NCI-H1436 treated with DMSO at 0.1 percent for 48 hours (cell line): ENCODE measurements at regions not wholly inside any gene's neighbourhood (a gene's known extent, or its start where the extent isn't known, plus 50 kb on each side); places are given as distances from the start of the nearest gene placed in this dataset.
"Not testable (repeated sequence)": the region's sequence is repeated elsewhere in the genome, so short reads cannot be mapped to it uniquely, and the experiment has no call there.

ENCODE experiments used
- DNase-seq: peaks from one replicate; lab custom pipeline; 2025; lab: John Stamatoyannopoulos, UW

GRCh38 chr1:245062741-245063305 lies 92.0 kb upstream of the KIF26B start:
- no peak for DNase-seq

DNA sequence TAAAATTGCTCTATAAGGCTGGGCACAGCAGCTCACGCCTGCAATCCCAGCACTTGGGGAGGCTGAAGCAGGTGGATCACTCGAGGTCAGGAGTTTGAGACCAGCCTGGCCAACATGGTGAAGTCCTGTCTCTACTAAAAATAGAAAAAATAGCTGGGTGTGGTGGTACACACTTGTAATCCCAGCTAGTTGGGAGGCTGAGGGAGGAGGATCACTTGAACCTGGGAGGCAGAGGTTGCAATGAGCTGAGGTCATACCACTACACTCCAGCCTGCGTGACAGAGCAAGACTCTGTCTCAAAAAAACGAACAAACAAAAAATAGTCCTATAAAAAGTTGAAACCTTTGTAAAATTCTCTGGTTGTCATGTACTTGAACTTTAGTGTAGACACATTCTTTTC lies 93.0 kb upstream of the KIF26B start:
- not testable (repeated sequence) for DNase-seq

GRCh38 chr1:245060684-245061374 lies 94.0 kb upstream of the KIF26B start:
- no peak for DNase-seq

GRCh38 chr1:245059806-245060424 lies 94.9 kb upstream of the KIF26B start:
- DNase-seq: no peak

DNA sequence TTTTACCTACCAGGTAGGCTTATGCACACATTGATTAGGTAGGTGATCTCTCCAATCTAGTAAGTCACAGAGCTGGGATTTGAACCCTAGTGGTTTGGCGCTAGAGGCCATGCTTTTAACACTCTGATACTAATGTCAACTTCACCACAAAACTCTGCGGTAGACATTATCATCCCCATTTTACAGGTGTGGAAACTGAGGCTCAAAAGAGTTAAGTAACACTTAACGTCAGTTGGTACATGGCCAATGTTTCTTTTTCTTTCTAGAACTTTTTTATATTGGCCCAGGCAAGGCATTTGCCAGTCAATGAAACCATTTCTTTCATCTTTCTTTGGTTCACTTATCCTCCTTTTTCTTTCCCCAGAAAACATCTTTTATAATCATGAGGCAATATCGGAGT lies 95.9 kb upstream of the KIF26B start:
- no peak for DNase-seq

DNA sequence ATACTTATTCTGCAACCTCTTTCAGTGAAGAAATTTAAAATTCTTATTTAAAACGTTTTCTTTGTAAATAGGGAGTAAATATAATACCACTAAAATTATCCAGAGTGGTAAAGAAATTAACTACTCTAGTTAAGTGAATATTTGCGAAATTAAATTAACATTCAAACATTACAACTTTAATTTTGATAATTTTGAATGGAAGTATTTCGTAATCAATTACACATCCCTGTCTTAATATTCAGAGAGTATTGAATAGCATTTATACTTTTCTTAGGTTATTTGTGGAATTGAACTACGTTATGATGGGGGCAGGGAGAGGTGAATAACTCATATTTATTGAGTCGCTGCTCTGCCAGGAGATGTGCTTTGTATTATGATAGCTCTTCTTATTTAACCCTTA lies 96.3 kb upstream of the KIF26B start:
- no peak for DNase-seq

DNA sequence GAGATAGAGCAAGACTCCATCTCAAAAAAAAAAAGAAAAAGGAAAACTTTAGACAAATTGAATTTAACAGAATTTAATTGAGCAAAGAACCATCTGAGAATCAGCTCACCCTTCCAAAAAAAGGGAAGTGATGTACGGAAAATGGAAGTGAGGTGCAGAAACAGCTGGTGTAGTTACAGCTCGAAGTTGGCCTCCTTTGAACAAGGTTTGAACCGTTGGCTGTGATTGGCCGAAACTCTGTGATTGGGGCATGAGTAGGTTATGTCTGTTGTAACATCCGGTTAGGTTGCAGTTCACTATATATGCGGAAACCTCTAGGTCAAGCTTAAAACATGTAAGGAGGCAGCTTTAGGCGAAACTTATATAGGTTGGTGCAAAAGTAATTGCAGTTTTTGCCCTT lies 97.9 kb upstream of the KIF26B start:
- no peak for DNase-seq

DNA sequence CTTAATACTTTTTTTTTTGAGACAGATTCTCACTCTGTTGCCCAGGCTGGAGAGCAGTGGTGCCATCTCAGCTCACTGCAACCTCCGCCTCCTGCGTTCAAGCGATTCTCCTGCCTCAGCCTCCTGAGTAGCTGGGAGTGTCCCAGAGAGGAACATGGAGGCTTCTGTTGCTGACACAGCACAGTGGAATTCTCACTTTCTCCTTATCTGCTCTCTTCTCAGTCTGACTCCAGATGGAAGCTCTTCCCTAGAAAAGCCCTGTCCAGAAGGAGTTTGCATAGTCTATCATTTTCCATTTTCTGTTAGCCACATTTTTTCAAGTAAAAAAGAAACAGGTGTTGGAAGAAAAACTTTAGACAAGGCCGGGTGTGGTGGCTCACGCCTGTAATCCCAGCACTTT lies 98.5 kb upstream of the KIF26B start:
- not testable (repeated sequence) for DNase-seq

DNA sequence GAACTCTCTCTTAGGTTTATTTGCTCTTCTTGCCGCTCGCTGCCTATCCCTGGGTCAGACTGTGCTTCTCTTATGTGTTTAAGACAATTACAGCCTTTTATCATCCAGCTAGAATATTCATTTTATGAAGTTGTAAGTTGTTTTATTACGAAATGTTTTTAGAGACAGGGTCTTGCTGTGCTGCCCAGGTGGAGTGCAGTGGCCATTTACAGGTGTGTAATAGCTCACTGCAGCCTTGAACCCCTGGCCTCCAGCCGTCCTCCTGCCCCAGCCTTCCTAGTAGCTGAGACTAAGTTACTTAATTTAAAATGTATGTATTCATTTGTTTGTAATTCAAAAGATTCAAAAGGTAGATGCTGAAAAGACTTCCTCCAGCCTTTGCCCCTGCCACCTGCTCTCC lies 99.0 kb upstream of the KIF26B start:
- no peak for DNase-seq

- DNase-seq: no peak
Observed at GRCh38 chr1:245054507-245055270, 100.1 kb upstream of the KIF26B start.

DNA sequence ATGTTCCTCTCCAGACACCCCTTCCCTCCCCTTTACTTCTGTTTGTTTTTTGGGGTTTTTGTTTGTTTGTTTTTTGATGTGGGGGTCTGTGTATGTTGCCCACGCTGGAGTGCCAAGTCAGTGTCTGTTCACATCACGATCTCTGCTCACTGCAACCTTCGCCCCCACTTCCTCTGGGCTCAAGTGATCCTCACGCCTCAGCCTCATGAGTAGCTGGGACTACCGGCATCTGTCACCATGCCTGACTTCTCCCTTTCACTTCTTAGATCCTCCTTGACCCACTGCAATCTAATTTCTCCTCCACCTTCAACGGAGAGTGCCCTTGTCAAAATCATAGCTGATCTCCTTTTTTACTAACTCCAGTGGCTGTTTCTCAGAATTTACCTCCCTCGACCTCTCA lies 100.7 kb upstream of the KIF26B start:
- DNase-seq: no peak

GRCh38 chr1:245052258-245052657 lies 102.5 kb upstream of the KIF26B start:
- no peak for DNase-seq

DNA sequence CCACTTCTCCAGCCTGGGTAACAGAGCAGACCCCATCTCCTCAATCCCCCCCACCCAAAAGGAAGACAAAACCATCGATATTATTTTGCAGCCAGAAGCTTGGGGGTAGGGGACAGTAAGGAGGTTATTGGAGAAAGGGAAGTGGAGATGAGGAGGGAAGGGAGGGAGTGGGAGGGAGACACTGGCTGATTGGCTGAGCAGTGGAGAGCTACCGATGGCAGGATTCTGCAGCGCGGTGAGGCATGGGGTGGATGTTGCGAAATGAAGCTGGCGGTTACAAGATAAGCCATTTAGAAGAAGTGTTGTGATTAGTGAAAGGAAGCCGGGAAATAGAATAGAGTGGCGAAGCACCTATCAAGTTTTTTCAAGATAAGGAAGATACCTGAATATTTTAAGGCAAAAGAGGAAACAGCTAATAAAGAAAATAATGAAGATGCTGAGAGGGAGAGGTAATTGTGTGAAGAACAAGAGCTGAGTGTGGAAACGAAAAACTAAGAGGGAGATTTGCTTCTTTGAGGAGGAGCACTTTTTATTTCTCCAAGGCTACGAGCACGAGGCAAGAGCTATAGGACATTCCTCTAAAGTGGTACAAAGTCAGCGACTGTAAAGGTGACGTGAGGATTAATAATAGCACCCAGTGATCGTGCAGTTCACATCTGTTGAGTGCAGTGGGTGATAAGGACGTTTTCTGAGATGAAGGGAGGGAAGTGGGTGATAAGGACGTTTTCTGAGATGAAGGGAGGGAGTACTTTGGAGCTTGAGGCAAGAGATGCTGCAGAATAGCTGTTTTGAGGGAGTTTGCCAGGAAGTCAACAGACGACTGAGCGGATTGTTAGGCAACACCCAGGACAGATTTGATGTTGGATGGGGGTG lies 103.2 kb upstream of the KIF26B start:
- no peak for DNase-seq

GRCh38 chr1:245046769-245047168 lies 108.0 kb upstream of the KIF26B start:
- DNase-seq: no peak

GRCh38 chr1:245046315-245046714 lies 108.5 kb upstream of the KIF26B start:
- no peak for DNase-seq

DNA sequence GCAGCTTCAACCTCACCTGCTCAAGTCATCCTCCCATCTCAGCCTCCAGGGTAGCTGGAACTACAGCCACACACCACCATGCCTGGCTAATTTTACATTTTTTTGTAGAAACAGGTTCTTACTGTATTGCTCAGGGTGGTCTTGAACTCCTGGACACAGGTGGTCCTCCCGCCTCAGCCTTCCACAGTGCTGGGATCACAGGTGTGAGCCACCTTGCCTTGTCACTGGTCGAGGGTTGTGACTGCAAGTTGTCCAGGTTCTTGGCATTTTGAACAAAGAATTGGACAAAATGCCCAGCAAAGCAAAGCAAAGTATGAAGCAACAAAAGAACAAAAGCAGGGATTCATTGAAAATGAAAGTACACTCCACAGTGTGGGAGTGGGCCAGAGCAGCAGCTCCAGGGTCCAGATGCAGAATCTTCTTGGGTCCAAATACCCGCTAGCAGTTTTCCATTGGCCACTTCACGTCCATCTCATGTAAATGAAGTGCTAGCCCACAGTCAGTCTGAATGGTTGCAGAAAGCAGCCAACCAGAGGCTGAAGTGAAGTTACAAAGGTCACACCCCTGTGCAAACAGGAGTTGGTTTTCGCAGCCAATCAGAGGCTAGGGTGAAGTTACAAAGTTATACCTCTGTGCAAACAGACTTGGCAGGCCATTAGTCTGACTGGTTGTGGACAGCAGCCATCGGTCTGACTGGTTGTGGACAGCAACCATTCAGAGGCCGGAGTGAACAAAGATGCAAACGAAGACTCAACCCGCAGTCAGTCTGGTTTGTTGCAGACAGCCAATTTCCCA lies 109.5 kb upstream of the KIF26B start:
- DNase-seq: no peak

DNA sequence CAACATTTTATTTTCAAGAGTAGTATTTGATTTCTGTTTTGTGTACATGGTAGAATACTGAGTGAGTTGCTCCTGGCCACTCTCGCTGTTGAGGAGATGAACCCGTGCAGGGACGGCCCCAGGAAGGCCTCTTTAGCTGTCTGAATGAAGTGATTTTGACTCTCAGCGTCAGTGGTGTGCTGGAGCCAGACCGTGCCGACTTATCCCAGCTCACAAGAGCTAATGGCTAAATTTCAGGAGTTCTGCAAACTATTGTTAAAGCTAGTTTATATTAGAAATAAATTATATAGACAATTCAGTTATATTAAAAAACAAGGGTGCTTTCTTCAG lies 111.2 kb upstream of the KIF26B start:
- no peak for DNase-seq

- DNase-seq: no peak
Observed at GRCh38 chr1:245041058-245041698, 113.6 kb upstream of the KIF26B start.

- no peak for DNase-seq
Observed at GRCh38 chr1:245039196-245039595, 115.6 kb upstream of the KIF26B start.

DNA sequence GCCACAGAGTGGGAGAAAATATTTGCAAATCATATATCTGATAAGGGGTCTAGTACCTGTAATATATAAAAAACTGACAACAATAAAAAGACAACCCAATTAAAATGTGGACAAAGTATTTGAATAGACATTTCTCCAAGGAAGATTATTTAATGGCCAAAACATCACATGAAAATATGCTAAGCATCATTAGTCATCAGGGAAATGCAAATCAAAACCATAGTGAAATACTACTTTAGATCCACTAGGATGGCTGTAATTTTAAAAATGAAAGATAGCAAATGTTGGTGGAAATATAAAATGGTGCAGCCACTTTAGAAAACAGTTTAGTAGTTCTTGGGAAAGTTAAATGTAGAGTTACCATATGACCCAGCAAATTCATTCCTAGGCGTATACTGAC lies 118.7 kb upstream of the KIF26B start:
- no peak for DNase-seq

- DNase-seq: no peak
Observed at GRCh38 chr1:245031041-245031440, 123.7 kb upstream of the KIF26B start.
